SK-N-SH (cell line): ENCODE measurements at regions not wholly inside any gene's neighbourhood (a gene's known extent, or its start where the extent isn't known, plus 50 kb on each side); places are given as distances from the start of the nearest gene placed in this dataset.

Experiments
- CHD2 ChIP-seq: fragments of 150-350 bp; IDR thresholded peaks from 2 replicates; pipeline ENCODE4 v1.6.1; 2018; ENCODE audit warnings: low read length; ENCODE audit not compliant: partially characterized antibody
- CTCF ChIP-seq: fragments of 200-600 bp; sonication (generic); IDR thresholded peaks from 2 replicates; pipeline ENCODE4 v1.6.1; 2017; ENCODE audit warnings: antibody characterized with exemption, mild to moderate bottlenecking, moderate library complexity
- EP300 ChIP-seq, 2 experiments: IDR thresholded peaks; 2 replicates each; pipeline versions ENCODE4 v1.4.0 to v1.6.1; 2012; ENCODE audit warnings: borderline replicate concordance in 1 of 2, low read depth in 1 of 2, low read length in 1 of 2
- EZH2phosphoT487 ChIP-seq: fragments of 200-600 bp; sonication (generic); IDR thresholded peaks from 2 replicates; pipeline ENCODE4 v1.6.1; 2017; ENCODE audit warnings: low read depth, mixed run types, mild to moderate bottlenecking, antibody characterized with exemption, moderate library complexity, borderline replicate concordance
- FOXJ3 ChIP-seq: sonication (generic); formaldehyde crosslinking; IDR thresholded peaks from 2 replicates; pipeline ENCODE4 v1.5.1; 2020; ENCODE audit warnings: mild to moderate bottlenecking, missing genetic modification reagents
- JUND ChIP-seq: IDR thresholded peaks from 2 replicates; pipeline ENCODE4 v1.4.0; 2012
- MAX ChIP-seq: IDR thresholded peaks from 2 replicates; pipeline ENCODE4 v1.4.0; 2012; ENCODE audit warnings: low read depth
- NFIC ChIP-seq: IDR thresholded peaks from 2 replicates; pipeline ENCODE4 v1.4.0; 2012; ENCODE audit warnings: borderline replicate concordance
- NRF1 ChIP-seq: IDR thresholded peaks from 2 replicates; pipeline ENCODE4 v1.6.1; 2012; ENCODE audit warnings: low read depth, mild to moderate bottlenecking, low read length
- POLR2AphosphoS5 ChIP-seq: IDR thresholded peaks from 2 replicates; pipeline ENCODE4 v1.6.1; 2012; ENCODE audit warnings: low read depth, low read length
- RAD21 ChIP-seq: IDR thresholded peaks from 2 replicates; pipeline ENCODE4 v1.6.1; 2012; ENCODE audit warnings: mild to moderate bottlenecking, low read length
- SMC3 ChIP-seq: IDR thresholded peaks from 2 replicates; pipeline ENCODE4 v1.6.1; 2012; ENCODE audit warnings: low read depth, low read length, improper control_type of control experiment
- TAF1 ChIP-seq: IDR thresholded peaks from 2 replicates; pipeline ENCODE4 v1.6.1; 2012; ENCODE audit warnings: low read depth, mild to moderate bottlenecking, low read length, moderate library complexity, borderline replicate concordance
- ZBTB33 ChIP-seq: IDR thresholded peaks from 2 replicates; pipeline ENCODE4 v1.4.0; 2012; ENCODE audit warnings: low read depth, borderline replicate concordance

- TF ChIP-seq CTCF (no peak), POLR2AphosphoS5 (no peak), ZBTB33 (no peak), CHD2 (no peak), SMC3 (no peak), EZH2phosphoT487 (no peak), NFIC (no peak), FOXJ3 (CRISPR knock-in tag) (no peak), RAD21 (no peak), MAX (no peak), EP300 (IDR thresholded peaks at IDR 0.05; ENCODE audit: borderline replicate concordance in 1 of 2, low read depth in 1 of 2, low read length in 1 of 2) (no peak), TAF1 (no peak), NRF1 (no peak), JUND (no peak)
Observed at GRCh38 chr12:66899588-66899987, 220.7 kb upstream of the GRIP1 start.
